ENCODE measurements at regions not wholly inside any gene's neighbourhood (a gene's known extent, or its start where the extent isn't known, plus 50 kb on each side); places are given as distances from the start of the nearest gene placed in this dataset.

GRCh38 chr18:41659438-41660130, 295.4 kb upstream of the PIK3C3 start:
- TF ChIP-seq, protein P1, sequence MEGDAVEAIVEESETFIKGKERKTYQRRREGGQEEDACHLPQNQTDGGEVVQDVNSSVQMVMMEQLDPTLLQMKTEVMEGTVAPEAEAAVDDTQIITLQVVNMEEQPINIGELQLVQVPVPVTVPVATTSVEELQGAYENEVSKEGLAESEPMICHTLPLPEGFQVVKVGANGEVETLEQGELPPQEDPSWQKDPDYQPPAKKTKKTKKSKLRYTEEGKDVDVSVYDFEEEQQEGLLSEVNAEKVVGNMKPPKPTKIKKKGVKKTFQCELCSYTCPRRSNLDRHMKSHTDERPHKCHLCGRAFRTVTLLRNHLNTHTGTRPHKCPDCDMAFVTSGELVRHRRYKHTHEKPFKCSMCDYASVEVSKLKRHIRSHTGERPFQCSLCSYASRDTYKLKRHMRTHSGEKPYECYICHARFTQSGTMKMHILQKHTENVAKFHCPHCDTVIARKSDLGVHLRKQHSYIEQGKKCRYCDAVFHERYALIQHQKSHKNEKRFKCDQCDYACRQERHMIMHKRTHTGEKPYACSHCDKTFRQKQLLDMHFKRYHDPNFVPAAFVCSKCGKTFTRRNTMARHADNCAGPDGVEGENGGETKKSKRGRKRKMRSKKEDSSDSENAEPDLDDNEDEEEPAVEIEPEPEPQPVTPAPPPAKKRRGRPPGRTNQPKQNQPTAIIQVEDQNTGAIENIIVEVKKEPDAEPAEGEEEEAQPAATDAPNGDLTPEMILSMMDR (IDR thresholded peaks at IDR 0.05; ENCODE audit: extremely low read depth in 1 of 2, insufficient read depth in 1 of 2, low read depth in 1 of 2, low read length in 2 of 2): no peak
- no peak for TF ChIP-seq POLR2A (IDR thresholded peaks at IDR 0.05; ENCODE audit: low read depth, low read length)
- TF ChIP-seq POLR2AphosphoS5 (IDR thresholded peaks at IDR 0.05; ENCODE audit: insufficient read depth, low read depth, low read length): no peak
- TF ChIP-seq EZH2 (IDR thresholded peaks at IDR 0.05; ENCODE audit: borderline replicate concordance, low read depth, low read length, severe bottlenecking): no peak
- no peak for TF ChIP-seq MYC (IDR thresholded peaks at IDR 0.05; ENCODE audit: low read depth, low read length)

Data from endothelial cell of umbilical vein (primary cell).